BE2C (cell line): ENCODE measurements at regions not wholly inside any gene's neighbourhood (a gene's known extent, or its start where the extent isn't known, plus 50 kb on each side); places are given as distances from the start of the nearest gene placed in this dataset.
"Not testable (repeated sequence)": the region's sequence is repeated elsewhere in the genome, so short reads cannot be mapped to it uniquely, and the experiment has no call there.

Experiments used
- DNase-seq: peaks from one replicate; pipeline ENCODE4 v3.0.0-alpha.2; 2020
- H3K27me3 ChIP-seq: fragments of 250-450 bp; sonication (Bioruptor Pico); 2 replicates; pipeline ENCODE4 v1.5.1; 2020; ENCODE audit warnings: mild to moderate bottlenecking
- H3K36me3 ChIP-seq: fragments of 250-450 bp; sonication (Bioruptor Pico); 2 replicates; pipeline ENCODE4 v1.5.1; 2020; ENCODE audit warnings: mild to moderate bottlenecking
- H3K4me1 ChIP-seq: fragments of 250-450 bp; sonication (Bioruptor Pico); 2 replicates; pipeline ENCODE4 v1.5.1; 2020
- H3K4me3 ChIP-seq: 2 replicates; pipeline ENCODE4 v1.5.1; 2011; ENCODE audit warnings: low read depth, low read length
- H3K9me3 ChIP-seq: fragments of 250-450 bp; sonication (Bioruptor Pico); 2 replicates; pipeline ENCODE4 v1.5.1; 2020
- TF ChIP-seq, protein P1 (sequence below): IDR thresholded peaks from 2 replicates; pipeline ENCODE4 v1.5.1; 2012; ENCODE audit warnings: mild to moderate bottlenecking, low read depth, low read length

- TF ChIP-seq, protein P1, sequence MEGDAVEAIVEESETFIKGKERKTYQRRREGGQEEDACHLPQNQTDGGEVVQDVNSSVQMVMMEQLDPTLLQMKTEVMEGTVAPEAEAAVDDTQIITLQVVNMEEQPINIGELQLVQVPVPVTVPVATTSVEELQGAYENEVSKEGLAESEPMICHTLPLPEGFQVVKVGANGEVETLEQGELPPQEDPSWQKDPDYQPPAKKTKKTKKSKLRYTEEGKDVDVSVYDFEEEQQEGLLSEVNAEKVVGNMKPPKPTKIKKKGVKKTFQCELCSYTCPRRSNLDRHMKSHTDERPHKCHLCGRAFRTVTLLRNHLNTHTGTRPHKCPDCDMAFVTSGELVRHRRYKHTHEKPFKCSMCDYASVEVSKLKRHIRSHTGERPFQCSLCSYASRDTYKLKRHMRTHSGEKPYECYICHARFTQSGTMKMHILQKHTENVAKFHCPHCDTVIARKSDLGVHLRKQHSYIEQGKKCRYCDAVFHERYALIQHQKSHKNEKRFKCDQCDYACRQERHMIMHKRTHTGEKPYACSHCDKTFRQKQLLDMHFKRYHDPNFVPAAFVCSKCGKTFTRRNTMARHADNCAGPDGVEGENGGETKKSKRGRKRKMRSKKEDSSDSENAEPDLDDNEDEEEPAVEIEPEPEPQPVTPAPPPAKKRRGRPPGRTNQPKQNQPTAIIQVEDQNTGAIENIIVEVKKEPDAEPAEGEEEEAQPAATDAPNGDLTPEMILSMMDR = no peak
- Histone ChIP-seq H3K36me3 (no peaks in the 10 kb centered on the region), H3K9me3 (no peaks in the 10 kb centered on the region; the same call in 1 of the 2 replicates), H3K4me1 (no peaks in the 10 kb centered on the region), H3K27me3 (no peaks in the 10 kb centered on the region), H3K4me3 (no peak overlapping the region)
- no peak for DNase-seq
Measured at GRCh38 chr12:73598626-73599025, 939.0 kb upstream of the ATXN7L3B start.

- DNase-seq = no peak
- TF ChIP-seq, protein P1 = no peak
- no peaks in the 10 kb centered on the region for H3K4me1 ChIP-seq
Measured at GRCh38 chr12:73599268-73599667, 938.4 kb upstream of the ATXN7L3B start.

GRCh38 chr12:73605925-73606324 is 931.7 kb upstream of the ATXN7L3B start:
- H3K27me3 ChIP-seq, H3K9me3 ChIP-seq, H3K4me3 ChIP-seq, DNase-seq, H3K36me3 ChIP-seq, H3K4me1 ChIP-seq: not testable (repeated sequence)

More at GRCh38 chr12:73599268-73599667, 938.4 kb upstream of the ATXN7L3B start:
- Histone ChIP-seq H3K4me3 (no peak overlapping the region), H3K27me3 (no peaks in the 10 kb centered on the region), H3K36me3 (no peaks in the 10 kb centered on the region), H3K9me3 (no peaks in the 10 kb centered on the region; the same call in 1 of the 2 replicates)

DNA sequence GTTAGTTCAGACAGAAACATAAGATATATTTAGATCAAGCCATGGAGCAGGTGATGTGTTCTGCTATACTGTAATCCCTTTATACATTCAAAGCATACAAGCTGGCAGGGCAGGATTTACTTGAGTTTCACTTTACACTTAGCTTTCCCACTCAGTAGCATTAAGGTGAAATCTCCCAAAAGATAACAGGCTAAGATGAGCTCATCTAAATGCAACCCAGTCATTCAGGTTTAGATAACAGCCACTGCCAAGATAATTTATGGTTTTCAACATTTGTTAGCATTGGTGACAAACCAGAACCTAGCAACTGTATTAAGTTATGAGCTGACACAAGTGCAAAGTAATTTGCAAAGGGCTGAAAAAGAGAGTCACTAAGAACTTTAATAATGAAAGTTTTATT is 925.1 kb upstream of the ATXN7L3B start:
- H3K4me1 ChIP-seq = no peaks in the 10 kb centered on the region
- H3K36me3 ChIP-seq = no peaks in the 10 kb centered on the region
- DNase-seq = no peak
- H3K4me3 ChIP-seq = no peak overlapping the region
- TF ChIP-seq, protein P1 = no peak
- H3K27me3 ChIP-seq = no peaks in the 10 kb centered on the region
- no peaks in the 10 kb centered on the region for H3K9me3 ChIP-seq

GRCh38 chr12:73623421-73623820 is 914.2 kb upstream of the ATXN7L3B start:
- Histone ChIP-seq H3K27me3 (no peaks in the 10 kb centered on the region), H3K4me3 (no peak overlapping the region), H3K9me3 (no peaks in the 10 kb centered on the region), H3K36me3 (no peaks in the 10 kb centered on the region), H3K4me1 (no peaks in the 10 kb centered on the region)
- TF ChIP-seq, protein P1 = no peak
- no peak for DNase-seq

DNA sequence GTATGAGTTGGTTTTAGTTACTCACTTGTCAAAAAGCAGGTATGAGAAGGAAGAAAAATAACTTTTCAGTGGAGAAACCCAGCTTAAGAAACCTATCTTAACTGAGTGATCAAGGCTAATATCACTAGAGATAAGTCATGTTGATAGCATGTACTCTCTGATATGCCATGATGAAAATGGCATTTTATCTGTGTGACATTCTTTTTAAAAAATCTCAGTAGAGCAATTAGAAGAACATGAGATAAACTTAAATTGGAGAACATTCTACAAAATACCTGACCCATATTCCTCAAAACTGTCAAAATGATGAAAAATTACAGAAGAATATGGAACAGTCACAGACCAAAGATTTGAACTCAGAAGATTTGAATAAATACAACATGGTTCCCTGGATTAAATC is 912.4 kb upstream of the ATXN7L3B start:
- TF ChIP-seq, protein P1 = no peak
- H3K36me3 ChIP-seq = no peaks in the 10 kb centered on the region
- H3K27me3 ChIP-seq = no peaks in the 10 kb centered on the region
- no peak for DNase-seq
- no peak overlapping the region for H3K4me3 ChIP-seq
- no peaks in the 10 kb centered on the region for H3K9me3 ChIP-seq
- no peaks in the 10 kb centered on the region for H3K4me1 ChIP-seq

DNA sequence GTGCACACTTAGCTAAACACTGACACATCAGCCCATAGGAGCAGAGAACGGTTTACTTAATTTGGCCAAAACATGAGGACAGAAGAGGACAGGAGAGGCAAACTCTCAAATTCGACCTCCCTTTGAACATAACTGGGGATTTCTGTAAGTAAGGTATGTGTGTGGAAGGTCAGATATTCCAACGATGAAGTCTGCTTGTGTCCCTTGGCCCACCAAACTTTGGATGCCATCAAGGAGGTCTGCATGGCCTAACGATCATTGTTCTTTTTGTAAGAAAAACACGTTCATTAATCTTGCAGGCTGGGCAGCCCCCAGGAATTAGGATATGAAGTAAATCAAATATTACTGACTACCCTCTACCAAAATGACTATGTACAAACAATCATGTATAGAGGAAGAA is 908.5 kb upstream of the ATXN7L3B start:
- no peaks in the 10 kb centered on the region for H3K27me3 ChIP-seq
- TF ChIP-seq, protein P1 = no peak
- no peaks in the 10 kb centered on the region for H3K9me3 ChIP-seq
- H3K36me3 ChIP-seq = no peaks in the 10 kb centered on the region
- no peaks in the 10 kb centered on the region for H3K4me1 ChIP-seq
- H3K4me3 ChIP-seq = no peak overlapping the region
- no peak for DNase-seq
